ENCODE measurements at regions not wholly inside any gene's neighbourhood (a gene's known extent, or its start where the extent isn't known, plus 50 kb on each side); places are given as distances from the start of the nearest gene placed in this dataset.

GRCh38 chr14:88929656-88930436 lies 105.4 kb downstream of the TTC8 start:
- 93 to 97% (median 93%) methylated on average over 4 of the region's 4 CpGs for WGBS, 3 donors
- H3K4me1 ChIP-seq (ENCODE audit: insufficient read depth), result no peaks in the 10 kb centered on the region
- H3K27ac ChIP-seq, result no peak overlapping the region
- no peaks in the 10 kb centered on the region for H3K27me3 ChIP-seq
- no peaks in the 10 kb centered on the region for H3K9me3 ChIP-seq
- no peaks in the 10 kb centered on the region for H3K36me3 ChIP-seq
- intact Hi-C loops (cut with DNase I), result no loop called here
- no peak for DNase-seq
- H3K4me3 ChIP-seq, result no peak overlapping the region
- no peak for TF ChIP-seq CTCF (IDR thresholded peaks at IDR 0.05)
- no peak for TF ChIP-seq EP300 (IDR thresholded peaks at IDR 0.05)
- no peak for TF ChIP-seq POLR2A (IDR thresholded peaks at IDR 0.05)

- Histone ChIP-seq H3K27ac (no peak overlapping the region), H3K9me3 (no peaks in the 10 kb centered on the region), H3K36me3 (no peaks in the 10 kb centered on the region), H3K27me3 (no peaks in the 10 kb centered on the region), H3K4me1 (ENCODE audit: insufficient read depth) (no peaks in the 10 kb centered on the region), H3K4me3 (no peak overlapping the region)
- DNase-seq, result no peak
- WGBS, 3 donors, result 81 to 85% (median 82%) methylated on average over 11 of the region's 11 CpGs
- no peak for TF ChIP-seq EP300 (IDR thresholded peaks at IDR 0.05)
- TF ChIP-seq POLR2A (IDR thresholded peaks at IDR 0.05), result no peak
- TF ChIP-seq CTCF (IDR thresholded peaks at IDR 0.05), result no peak
- intact Hi-C loops (cut with DNase I), result no loop called here
Observed at GRCh38 chr14:88931321-88932110, 107.1 kb downstream of the TTC8 start.

GRCh38 chr14:88933191-88933590 lies 108.7 kb downstream of the TTC8 start:
- Histone ChIP-seq H3K36me3 (no peaks in the 10 kb centered on the region), H3K4me3 (no peak overlapping the region), H3K27ac (no peak overlapping the region), H3K27me3 (no peaks in the 10 kb centered on the region), H3K9me3 (no peaks in the 10 kb centered on the region), H3K4me1 (ENCODE audit: insufficient read depth) (no peaks in the 10 kb centered on the region)
- intact Hi-C loops (cut with DNase I), result no loop called here
- TF ChIP-seq POLR2A (IDR thresholded peaks at IDR 0.05) (no peak), CTCF (IDR thresholded peaks at IDR 0.05) (no peak), EP300 (IDR thresholded peaks at IDR 0.05) (no peak)
- 60 to 79% (median 61%) methylated on average over 1 of the region's 1 CpG for WGBS, 3 donors
- no peak for DNase-seq

- H3K9me3 ChIP-seq, result no peaks in the 10 kb centered on the region
- DNase-seq, result no peak
- WGBS, 3 donors, result 2 to 12% (median 3%) methylated on average over 3 of the region's 3 CpGs
- no peak overlapping the region for H3K27ac ChIP-seq
- intact Hi-C loops (cut with DNase I), result no loop called here
- TF ChIP-seq POLR2A (IDR thresholded peaks at IDR 0.05), result no peak
- no peak for TF ChIP-seq EP300 (IDR thresholded peaks at IDR 0.05)
- TF ChIP-seq CTCF (IDR thresholded peaks at IDR 0.05), result no peak
- H3K4me1 ChIP-seq (ENCODE audit: insufficient read depth), result no peaks in the 10 kb centered on the region
- H3K36me3 ChIP-seq, result no peaks in the 10 kb centered on the region
- H3K27me3 ChIP-seq, result no peaks in the 10 kb centered on the region
- H3K4me3 ChIP-seq, result no peak overlapping the region
Observed at GRCh38 chr14:88934351-88934806, 109.9 kb downstream of the TTC8 start.

Measured in ovary (tissue), 7 donors.